ENCODE measurements at regions not wholly inside any gene's neighbourhood (a gene's known extent, or its start where the extent isn't known, plus 50 kb on each side); places are given as distances from the start of the nearest gene placed in this dataset.

- TF ChIP-seq POLR2AphosphoS5 (IDR thresholded peaks at IDR 0.05): no peak
- no peak for TF ChIP-seq POLR2A (IDR thresholded peaks at IDR 0.05)
- TF ChIP-seq CTCF (IDR thresholded peaks at IDR 0.05): no peak
- TF ChIP-seq EP300 (IDR thresholded peaks at IDR 0.05): no peak
Observed at GRCh38 chr10:89954061-89954460, 252.7 kb downstream of the KIF20B start.

Measured in sigmoid colon (tissue), 4 donors.